Panc1 (cell line): ENCODE measurements at regions not wholly inside any gene's neighbourhood (a gene's known extent, or its start where the extent isn't known, plus 50 kb on each side); places are given as distances from the start of the nearest gene placed in this dataset.

Experiments used
- ATAC-seq: fragments of 200-7000 bp; cut with Tn5 transposase; 2 replicates; pipeline ENCODE4 v1.9.1; 2020; ENCODE audit warnings: mild to moderate bottlenecking, moderate library complexity
- BruUV-seq: library from RNA; stranded (reverse); fragments of 400-500 nt; replicated peaks from 2 replicates; lab custom pipeline; 2021; lab: Mats Ljungman, UMichigan
- CTCF ChIA-PET: fragments of 300-600 bp; sonication (Branson Sonifier 250); formaldehyde crosslinking; loops from one replicate; lab custom pipeline; 2022; ENCODE audit warnings: antibody characterized with exemption; lab: Charles Lee
- POLR2A ChIA-PET: fragments of 300-600 bp; sonication (Branson Sonifier 250); formaldehyde crosslinking; loops from one replicate; lab custom pipeline; 2022; ENCODE audit warnings: antibody characterized with exemption; lab: Charles Lee
- DNase-seq: peaks from one replicate; pipeline ENCODE4 v3.0.0-alpha.2; 2010; ENCODE audit warnings: low read depth, low spot score
- H3K27ac ChIP-seq: 2 replicates; pipeline ENCODE4 v1.5.1; 2011; ENCODE audit warnings: mild to moderate bottlenecking, low read length, inconsistent platforms
- H3K27me3 ChIP-seq: fragments of 200-500 bp; sonication (Bioruptor generic); 2 replicates; pipeline ENCODE4 v1.6.0; 2014; ENCODE audit warnings: low read length, inconsistent platforms; ENCODE audit not compliant: control insufficient read depth, insufficient read depth
- H3K36me3 ChIP-seq: fragments of 200-500 bp; sonication (Bioruptor generic); 2 replicates; pipeline ENCODE4 v1.5.1; 2014; ENCODE audit warnings: inconsistent platforms, mild to moderate bottlenecking, low read length, moderate library complexity; ENCODE audit not compliant: control insufficient read depth, insufficient read depth
- H3K4me1 ChIP-seq: 2 replicates; pipeline ENCODE4 v1.5.1; 2011; ENCODE audit warnings: inconsistent platforms, mild to moderate bottlenecking, low read length, moderate library complexity; ENCODE audit not compliant: control insufficient read depth, insufficient read depth
- H3K4me3 ChIP-seq, 2 experiments: 2 replicates each; pipeline ENCODE4 v1.5.1; 2011 to 2012; ENCODE audit warnings: low read depth in 2 of 2, low read length in 2 of 2, mild to moderate bottlenecking in 2 of 2, inconsistent platforms in 1 of 2, moderate library complexity in 1 of 2
- H3K9me3 ChIP-seq: fragments of 200-500 bp; sonication (Bioruptor generic); 2 replicates; pipeline ENCODE4 v1.5.1; 2014; ENCODE audit warnings: low read depth, mild to moderate bottlenecking, inconsistent platforms, low read length, moderate library complexity; ENCODE audit not compliant: control insufficient read depth, insufficient read depth
- POLR2AphosphoS5 ChIP-seq: IDR thresholded peaks from 2 replicates; pipeline ENCODE4 v1.6.1; 2012; ENCODE audit warnings: mild to moderate bottlenecking, low read depth, low read length, moderate library complexity
- SIN3A ChIP-seq: IDR thresholded peaks from 2 replicates; pipeline ENCODE4 v1.6.1; 2012; ENCODE audit warnings: low read depth, mild to moderate bottlenecking, low read length, moderate library complexity, borderline replicate concordance; ENCODE audit not compliant: insufficient read depth
- TCF7L2 ChIP-seq: IDR thresholded peaks from 2 replicates; pipeline ENCODE4 v1.6.1; 2011; ENCODE audit warnings: mild to moderate bottlenecking, low read depth, low read length, inconsistent platforms
- in situ Hi-C: cut with HindIII; loops from 2 replicates; pipeline ENCODE4 v1.10.0; 2016; ENCODE audit warnings: low sequenced_read_pairs, low pct_unique_long_range_greater_than_20kb
- intact Hi-C: fragments of 100-400 bp; cut with micrococcal nuclease; formaldehyde crosslinking; loops from one replicate; pipeline ENCODE4 v1.10.0; 2022; ENCODE audit not compliant: unreplicated experiment
- TF ChIP-seq, protein P1 (sequence below): fragments of 450-650 bp; IDR thresholded peaks from 2 replicates; pipeline ENCODE4 v1.5.1; 2017; ENCODE audit warnings: mild to moderate bottlenecking
- TF ChIP-seq, protein P2 (sequence below), 2 experiments: IDR thresholded peaks; 2 replicates each; pipeline ENCODE4 v1.6.1; 2011 to 2012; ENCODE audit warnings: low read depth in 2 of 2, control low read depth in 1 of 2, low read length in 1 of 2, mild to moderate bottlenecking in 1 of 2, moderate library complexity in 1 of 2; ENCODE audit not compliant: insufficient read depth in 1 of 2

DNA sequence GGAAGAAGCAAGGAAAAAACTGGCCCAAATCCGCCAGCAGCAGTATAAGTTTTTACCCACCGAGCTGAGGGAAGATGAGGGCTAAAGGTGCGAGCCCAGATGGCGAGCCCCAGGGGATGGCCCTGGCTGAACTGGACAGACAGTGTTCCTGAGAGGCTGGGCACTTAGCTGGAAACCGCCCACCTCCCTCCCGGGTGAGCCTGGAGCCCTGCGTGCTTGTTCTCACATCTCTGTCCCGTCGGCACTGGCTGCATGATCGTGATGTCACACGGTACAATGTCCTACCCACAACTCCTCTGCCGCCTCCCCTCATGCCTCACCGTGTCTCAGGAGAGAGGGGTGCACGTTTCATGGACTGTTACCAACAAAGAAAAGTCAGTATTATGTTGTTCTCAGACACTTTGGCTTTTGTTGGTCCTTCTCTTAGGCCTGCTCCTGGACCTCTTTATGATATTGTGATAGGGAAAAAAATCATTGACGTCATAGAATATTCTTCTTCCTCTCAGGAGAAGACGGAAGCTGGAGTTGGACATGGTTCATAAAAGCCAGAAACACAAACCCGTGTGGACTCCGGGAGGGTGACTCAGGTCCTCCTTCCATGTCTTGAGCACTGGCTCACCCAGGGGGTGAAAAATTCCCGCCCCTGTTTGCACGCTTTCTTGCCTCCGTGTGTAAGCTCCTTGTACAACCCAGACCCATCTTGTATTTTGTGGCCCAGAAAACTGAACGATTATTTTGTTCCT is 201.8 kb upstream of the TPM1 start:
- BruUV-seq = no TSS peak
- H3K4me1 ChIP-seq = peaks cover 11% of the 10 kb centered on the region
- H3K36me3 ChIP-seq = no peaks in the 10 kb centered on the region
- H3K27me3 ChIP-seq = no peaks in the 10 kb centered on the region
- POLR2A ChIA-PET = no interaction called here
- in situ Hi-C loops = no loop called here
- intact Hi-C loops = no loop called here
- TF ChIP-seq, protein P1, sequence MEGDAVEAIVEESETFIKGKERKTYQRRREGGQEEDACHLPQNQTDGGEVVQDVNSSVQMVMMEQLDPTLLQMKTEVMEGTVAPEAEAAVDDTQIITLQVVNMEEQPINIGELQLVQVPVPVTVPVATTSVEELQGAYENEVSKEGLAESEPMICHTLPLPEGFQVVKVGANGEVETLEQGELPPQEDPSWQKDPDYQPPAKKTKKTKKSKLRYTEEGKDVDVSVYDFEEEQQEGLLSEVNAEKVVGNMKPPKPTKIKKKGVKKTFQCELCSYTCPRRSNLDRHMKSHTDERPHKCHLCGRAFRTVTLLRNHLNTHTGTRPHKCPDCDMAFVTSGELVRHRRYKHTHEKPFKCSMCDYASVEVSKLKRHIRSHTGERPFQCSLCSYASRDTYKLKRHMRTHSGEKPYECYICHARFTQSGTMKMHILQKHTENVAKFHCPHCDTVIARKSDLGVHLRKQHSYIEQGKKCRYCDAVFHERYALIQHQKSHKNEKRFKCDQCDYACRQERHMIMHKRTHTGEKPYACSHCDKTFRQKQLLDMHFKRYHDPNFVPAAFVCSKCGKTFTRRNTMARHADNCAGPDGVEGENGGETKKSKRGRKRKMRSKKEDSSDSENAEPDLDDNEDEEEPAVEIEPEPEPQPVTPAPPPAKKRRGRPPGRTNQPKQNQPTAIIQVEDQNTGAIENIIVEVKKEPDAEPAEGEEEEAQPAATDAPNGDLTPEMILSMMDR = no peak
- TF ChIP-seq POLR2AphosphoS5 (no peak), SIN3A (no peak), TCF7L2 (no peak)
- TF ChIP-seq, protein P2, sequence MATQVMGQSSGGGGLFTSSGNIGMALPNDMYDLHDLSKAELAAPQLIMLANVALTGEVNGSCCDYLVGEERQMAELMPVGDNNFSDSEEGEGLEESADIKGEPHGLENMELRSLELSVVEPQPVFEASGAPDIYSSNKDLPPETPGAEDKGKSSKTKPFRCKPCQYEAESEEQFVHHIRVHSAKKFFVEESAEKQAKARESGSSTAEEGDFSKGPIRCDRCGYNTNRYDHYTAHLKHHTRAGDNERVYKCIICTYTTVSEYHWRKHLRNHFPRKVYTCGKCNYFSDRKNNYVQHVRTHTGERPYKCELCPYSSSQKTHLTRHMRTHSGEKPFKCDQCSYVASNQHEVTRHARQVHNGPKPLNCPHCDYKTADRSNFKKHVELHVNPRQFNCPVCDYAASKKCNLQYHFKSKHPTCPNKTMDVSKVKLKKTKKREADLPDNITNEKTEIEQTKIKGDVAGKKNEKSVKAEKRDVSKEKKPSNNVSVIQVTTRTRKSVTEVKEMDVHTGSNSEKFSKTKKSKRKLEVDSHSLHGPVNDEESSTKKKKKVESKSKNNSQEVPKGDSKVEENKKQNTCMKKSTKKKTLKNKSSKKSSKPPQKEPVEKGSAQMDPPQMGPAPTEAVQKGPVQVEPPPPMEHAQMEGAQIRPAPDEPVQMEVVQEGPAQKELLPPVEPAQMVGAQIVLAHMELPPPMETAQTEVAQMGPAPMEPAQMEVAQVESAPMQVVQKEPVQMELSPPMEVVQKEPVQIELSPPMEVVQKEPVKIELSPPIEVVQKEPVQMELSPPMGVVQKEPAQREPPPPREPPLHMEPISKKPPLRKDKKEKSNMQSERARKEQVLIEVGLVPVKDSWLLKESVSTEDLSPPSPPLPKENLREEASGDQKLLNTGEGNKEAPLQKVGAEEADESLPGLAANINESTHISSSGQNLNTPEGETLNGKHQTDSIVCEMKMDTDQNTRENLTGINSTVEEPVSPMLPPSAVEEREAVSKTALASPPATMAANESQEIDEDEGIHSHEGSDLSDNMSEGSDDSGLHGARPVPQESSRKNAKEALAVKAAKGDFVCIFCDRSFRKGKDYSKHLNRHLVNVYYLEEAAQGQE (IDR thresholded peaks at IDR 0.05; ENCODE audit: insufficient read depth in 1 of 2, low read depth in 2 of 2, low read length in 1 of 2) = no peak
- H3K4me3 ChIP-seq = no peak overlapping the region
- DNase-seq = no peak
- CTCF ChIA-PET = no interaction called here
- H3K9me3 ChIP-seq = no peaks in the 10 kb centered on the region
- no peak overlapping the region for H3K27ac ChIP-seq
- no peak for ATAC-seq

DNA sequence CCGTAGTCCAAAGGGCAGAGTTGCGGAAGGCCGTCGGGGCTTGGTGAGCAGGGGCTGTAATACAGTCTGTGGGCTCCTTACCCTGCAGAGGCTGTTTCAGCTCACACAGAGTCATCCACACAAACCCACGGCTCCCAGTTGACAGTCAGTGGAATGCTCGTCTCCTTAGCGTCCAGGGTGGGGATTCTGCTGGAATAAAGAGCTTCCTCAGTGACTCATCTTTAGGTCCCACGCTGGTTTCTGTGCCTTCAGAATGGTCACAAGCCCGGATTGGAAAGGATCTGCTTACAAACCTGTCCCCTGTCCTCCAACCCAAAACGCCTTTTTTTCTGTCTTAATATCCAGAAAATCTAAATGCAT is 201.3 kb upstream of the TPM1 start:
- H3K36me3 ChIP-seq = no peaks in the 10 kb centered on the region
- CTCF ChIA-PET = no interaction called here
- no TSS peak for BruUV-seq

More for the DNA sequence above, 201.3 kb upstream of the TPM1 start:
- Histone ChIP-seq H3K4me3 (no peak overlapping the region), H3K9me3 (no peaks in the 10 kb centered on the region), H3K4me1 (peaks cover 17% of the 10 kb centered on the region), H3K27me3 (no peaks in the 10 kb centered on the region), H3K27ac (no peak overlapping the region)
- ATAC-seq (no peak), DNase-seq (no peak)
- POLR2A ChIA-PET = no interaction called here
- intact Hi-C loops (no loop called here), in situ Hi-C loops (no loop called here)
- TF ChIP-seq SIN3A (no peak), POLR2AphosphoS5 (no peak), TCF7L2 (no peak)
- TF ChIP-seq, protein P2 (IDR thresholded peaks at IDR 0.05; ENCODE audit: insufficient read depth in 1 of 2, low read depth in 2 of 2, low read length in 1 of 2) = no peak
- TF ChIP-seq, protein P1 = no peak
